HG02678 (cell line): ENCODE measurements at regions not wholly inside any gene's neighbourhood (a gene's known extent, or its start where the extent isn't known, plus 50 kb on each side); places are given as distances from the start of the nearest gene placed in this dataset.
"Not testable (repeated sequence)": the region's sequence is repeated elsewhere in the genome, so short reads cannot be mapped to it uniquely, and the experiment has no call there.

Experiments used
- ATAC-seq: cut with Tn5 transposase; IDR thresholded peaks from one replicate; pipeline ENCODE4 v1.9.1; 2021; ENCODE audit warnings: mild to moderate bottlenecking, moderate library complexity; ENCODE audit not compliant: unreplicated experiment

DNA sequence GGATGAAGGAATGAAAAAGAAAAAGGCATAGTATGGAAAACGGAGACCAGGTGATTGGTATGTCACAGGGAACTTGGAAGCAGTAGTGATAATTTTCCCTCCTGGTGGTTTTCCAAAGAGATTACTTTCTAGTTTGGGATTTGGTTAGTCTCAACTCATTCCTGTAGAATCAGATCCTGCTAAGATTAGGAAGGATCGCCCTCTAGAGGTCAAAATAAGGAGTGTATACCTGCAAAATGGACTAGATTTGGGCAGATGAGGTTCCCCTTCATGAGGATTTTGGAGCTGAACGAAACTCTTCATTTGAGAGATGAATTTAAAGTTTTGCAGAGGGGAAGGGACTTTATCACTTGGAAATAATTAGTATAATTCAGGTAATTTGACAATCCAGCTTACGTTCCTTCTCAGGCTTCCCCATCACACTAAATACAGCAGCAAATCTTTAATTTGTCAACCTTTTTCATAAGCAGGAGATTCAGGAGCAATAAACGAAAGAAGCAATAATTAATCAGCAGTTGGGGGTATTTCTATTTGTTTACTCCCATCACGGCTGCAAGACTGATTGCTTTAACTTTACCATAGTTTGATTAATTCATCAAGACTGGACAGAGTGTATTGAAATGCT is 65.2 kb downstream of the CCDC195 start:
- peak; percentile 79 for ATAC-seq

GRCh38 chr2:224647684-224648083 is 62.5 kb upstream of the CUL3 start:
- ATAC-seq, result not testable (repeated sequence)

DNA sequence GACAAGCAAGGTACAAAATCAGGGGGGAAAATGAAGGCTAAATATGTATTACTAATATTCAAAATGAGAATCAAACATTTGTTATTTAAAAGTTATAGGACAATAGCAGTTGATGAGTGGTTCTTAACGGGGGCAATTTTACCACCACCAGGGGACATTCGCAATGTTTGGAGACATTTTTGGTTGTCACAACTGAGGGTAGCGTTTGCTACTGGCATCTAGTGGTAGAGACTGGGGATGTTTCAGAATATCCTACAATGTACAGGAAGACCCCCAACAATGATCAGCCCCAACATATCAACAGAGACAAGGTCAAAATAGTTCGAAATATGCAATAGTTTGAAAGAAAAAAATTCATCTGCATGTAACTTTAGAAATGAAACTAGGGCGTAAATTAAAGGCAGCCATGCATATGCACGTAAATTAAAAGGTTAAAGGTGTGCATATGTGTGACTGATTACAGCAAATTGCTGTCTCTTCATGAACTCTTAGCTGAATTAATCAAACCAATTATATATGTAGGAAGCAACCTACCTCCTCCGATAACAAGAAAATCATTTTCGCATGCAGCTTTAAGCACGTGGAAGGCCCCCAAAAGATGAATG is 61.2 kb upstream of the CUL3 start:
- peak; percentile 66 for ATAC-seq

DNA sequence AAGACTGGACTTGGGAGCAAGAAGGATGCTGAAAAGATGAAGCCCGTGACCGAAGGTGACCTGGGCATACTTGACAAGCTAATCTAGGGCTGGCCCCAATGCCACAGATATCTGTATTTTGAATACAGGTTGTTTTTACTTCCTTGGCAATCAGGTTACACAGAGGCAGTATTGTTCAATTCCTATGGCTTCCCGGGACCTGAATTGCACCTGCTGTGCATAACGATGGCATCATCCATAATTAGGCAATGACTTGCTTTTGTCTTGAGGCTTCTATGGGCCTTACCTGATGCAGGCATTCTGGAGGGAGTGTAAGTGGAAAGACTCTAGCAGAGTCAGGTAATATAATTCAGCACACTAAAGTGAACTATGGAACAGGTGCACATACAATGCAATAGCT is 60.6 kb upstream of the CUL3 start:
- no peak for ATAC-seq

GRCh38 chr2:224640679-224641078 is 55.5 kb upstream of the CUL3 start:
- ATAC-seq, result no peak

DNA sequence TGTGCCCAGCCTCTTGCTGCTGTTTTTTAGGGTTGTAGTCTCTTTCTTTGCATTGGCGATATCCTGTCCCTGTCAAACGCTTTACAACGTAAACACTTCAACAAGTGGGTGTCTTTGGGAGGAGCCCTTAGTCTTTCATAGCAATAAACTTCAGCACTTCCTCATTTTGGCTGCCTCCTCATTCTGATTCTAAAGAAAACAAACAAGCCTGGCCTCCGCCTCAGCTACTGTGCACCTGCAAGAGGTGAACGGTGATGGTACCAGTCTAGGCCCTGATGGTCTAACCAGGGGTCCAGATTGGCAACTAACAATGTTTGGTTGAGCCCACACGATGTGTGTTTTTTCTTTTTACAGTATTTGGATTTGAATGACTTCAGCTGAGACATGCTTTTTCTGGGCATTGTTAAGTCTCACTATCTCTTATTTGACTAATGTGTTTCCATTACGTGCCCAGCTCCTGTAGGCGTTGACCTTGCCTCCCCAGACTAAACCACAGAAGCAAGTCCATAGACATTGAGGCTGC is 53.2 kb upstream of the CUL3 start:
- peak; percentile 92 for ATAC-seq
